ENCODE measurements at regions not wholly inside any gene's neighbourhood (a gene's known extent, or its start where the extent isn't known, plus 50 kb on each side); places are given as distances from the start of the nearest gene placed in this dataset.
A peak's percentile ranks its signal among the peaks of the same experiment; 100 is the strongest.

- TF ChIP-seq CTCF (conservative IDR thresholded peaks at IDR 0.05) = no peak
- no peak overlapping the region for H3K27ac ChIP-seq
Observed at GRCh38 chr6:3518356-3519190, 61.7 kb upstream of the SLC22A23 start.

GRCh38 chr6:3517350-3517749, 60.5 kb upstream of the SLC22A23 start:
- no peak for TF ChIP-seq CTCF (conservative IDR thresholded peaks at IDR 0.05)
- H3K27ac ChIP-seq = no peak overlapping the region

GRCh38 chr6:3516092-3516491, 59.2 kb upstream of the SLC22A23 start:
- H3K27ac ChIP-seq = no peak overlapping the region
- no peak for TF ChIP-seq CTCF (conservative IDR thresholded peaks at IDR 0.05)

- H3K27ac ChIP-seq = no peak overlapping the region
- TF ChIP-seq CTCF (conservative IDR thresholded peaks at IDR 0.05) = no peak
Observed at GRCh38 chr6:3515669-3516068, 58.8 kb upstream of the SLC22A23 start.

- no peak for TF ChIP-seq CTCF (conservative IDR thresholded peaks at IDR 0.05)
- no peak overlapping the region for H3K27ac ChIP-seq
Observed at GRCh38 chr6:3513416-3513815, 56.6 kb upstream of the SLC22A23 start.

- no peak for TF ChIP-seq CTCF (conservative IDR thresholded peaks at IDR 0.05)
- H3K27ac ChIP-seq = no peak overlapping the region
Observed at GRCh38 chr6:3512832-3513231, 56.0 kb upstream of the SLC22A23 start.

- TF ChIP-seq CTCF (conservative IDR thresholded peaks at IDR 0.05) = no peak
- 0 out of 2 replicates have a peak overlapping the region, but pooled peaks have one; percentile 14 for H3K27ac ChIP-seq
Observed at GRCh38 chr6:3510617-3511016, 53.8 kb upstream of the SLC22A23 start.
